Fibroblast of villous mesenchyme (primary cell): ENCODE measurements at regions not wholly inside any gene's neighbourhood (a gene's known extent, or its start where the extent isn't known, plus 50 kb on each side); places are given as distances from the start of the nearest gene placed in this dataset.
A peak's percentile ranks its signal among the peaks of the same experiment; 100 is the strongest.

Source experiments
- DNase-seq: peaks from one replicate; pipeline ENCODE4 v3.0.0-alpha.2; 2010; ENCODE audit warnings: low read depth
- H3K4me3 ChIP-seq: 2 replicates; pipeline ENCODE4 v1.5.1; 2011; ENCODE audit warnings: low read depth, mild to moderate bottlenecking, low read length
- CTCF ChIP-seq: IDR thresholded peaks from 2 replicates; pipeline ENCODE4 v1.5.1; 2012; ENCODE audit warnings: low read depth, mild to moderate bottlenecking, low read length; ENCODE audit not compliant: insufficient read depth

GRCh38 chr5:178786859-178787499 lies 56.5 kb upstream of the ZNF354A start:
- DNase-seq, result peak; percentile 54

GRCh38 chr5:178786417-178786816 lies 56.0 kb upstream of the ZNF354A start:
- TF ChIP-seq CTCF, result no peak
- no peak overlapping the region for H3K4me3 ChIP-seq
- no peak for DNase-seq

More at GRCh38 chr5:178786859-178787499, 56.5 kb upstream of the ZNF354A start:
- TF ChIP-seq CTCF, result no peak
- H3K4me3 ChIP-seq, result no peak overlapping the region

GRCh38 chr5:178785999-178786398 lies 55.5 kb upstream of the ZNF354A start:
- no peak overlapping the region for H3K4me3 ChIP-seq
- peak; percentile 4 for DNase-seq
- TF ChIP-seq CTCF, result no peak

- no peak for DNase-seq
- TF ChIP-seq CTCF, result no peak
- H3K4me3 ChIP-seq, result no peak overlapping the region
These were observed 53.9 kb upstream of the ZNF354A start for GRCh38 chr5:178784391-178784790.

GRCh38 chr5:178781936-178782335 lies 51.5 kb upstream of the ZNF354A start:
- no peak overlapping the region for H3K4me3 ChIP-seq
- DNase-seq, result no peak
- TF ChIP-seq CTCF, result no peak

- TF ChIP-seq CTCF, result no peak
- DNase-seq, result no peak
- no peak overlapping the region for H3K4me3 ChIP-seq
These were observed 50.4 kb upstream of the ZNF354A start for GRCh38 chr5:178780581-178781498.
